ENCODE measurements at regions not wholly inside any gene's neighbourhood (a gene's known extent, or its start where the extent isn't known, plus 50 kb on each side); places are given as distances from the start of the nearest gene placed in this dataset.

- TF ChIP-seq CTCF (IDR thresholded peaks at IDR 0.05) (peak in 6 of 7 experiments; percentile 24 to 51 (median 42)), POLR2A (IDR thresholded peaks at IDR 0.05) (no peak)
Measured at GRCh38 chr6:167485186-167485978, 160.5 kb downstream of the TTLL2 start.
